ENCODE measurements at regions not wholly inside any gene's neighbourhood (a gene's known extent, or its start where the extent isn't known, plus 50 kb on each side); places are given as distances from the start of the nearest gene placed in this dataset.
A peak's percentile ranks its signal among the peaks of the same experiment; 100 is the strongest.

- DNase-seq, result no peak
Observed at GRCh38 chr2:211068108-211068780, 511.8 kb downstream of the CPS1 start.

- DNase-seq, result no peak
Observed at GRCh38 chr2:211070547-211070946, 514.1 kb downstream of the CPS1 start.

GRCh38 chr2:211077216-211077767 is 520.9 kb downstream of the CPS1 start:
- no peak for DNase-seq

- DNase-seq, result no peak
Observed at GRCh38 chr2:211084352-211084751, 528.0 kb downstream of the CPS1 start.

- DNase-seq, result peak; percentile 25
Observed at GRCh38 chr2:211085056-211085680, 528.8 kb downstream of the CPS1 start.

GRCh38 chr2:211086049-211086448 is 529.6 kb downstream of the CPS1 start:
- DNase-seq, result no peak

GRCh38 chr2:211089127-211089526 is 532.7 kb downstream of the CPS1 start:
- no peak for DNase-seq

- DNase-seq, result no peak
Observed at GRCh38 chr2:211093743-211094303, 537.4 kb downstream of the CPS1 start.

GRCh38 chr2:211103989-211104388 is 547.6 kb downstream of the CPS1 start:
- no peak for DNase-seq

GRCh38 chr2:211113334-211114175 is 557.2 kb downstream of the CPS1 start:
- DNase-seq, result no peak

GRCh38 chr2:211114826-211115455 is 558.5 kb downstream of the CPS1 start:
- no peak for DNase-seq

- DNase-seq, result no peak
Observed at GRCh38 chr2:211117026-211117425, 560.6 kb downstream of the CPS1 start.

GRCh38 chr2:211126256-211126655 is 569.9 kb downstream of the CPS1 start:
- no peak for DNase-seq

GRCh38 chr2:211127501-211127900 is 571.1 kb downstream of the CPS1 start:
- DNase-seq, result no peak

GRCh38 chr2:211128287-211128686 is 571.9 kb downstream of the CPS1 start:
- no peak for DNase-seq

GRCh38 chr2:211129798-211130197 is 573.4 kb downstream of the CPS1 start:
- DNase-seq, result no peak

GRCh38 chr2:211132046-211132445 is 575.6 kb downstream of the CPS1 start:
- DNase-seq, result no peak

GRCh38 chr2:211132573-211132972 is 576.2 kb downstream of the CPS1 start:
- DNase-seq, result peak; percentile 5

- peak; percentile 5 for DNase-seq
Observed at GRCh38 chr2:211133766-211134165, 577.4 kb downstream of the CPS1 start.

GRCh38 chr2:211138551-211138950 is 582.2 kb downstream of the CPS1 start:
- no peak for DNase-seq

GRCh38 chr2:211141646-211142045 is 585.2 kb downstream of the CPS1 start:
- no peak for DNase-seq

GRCh38 chr2:211144078-211144477 is 587.7 kb downstream of the CPS1 start:
- peak; percentile 55 for DNase-seq

Data from fibroblast of skin of scalp (primary cell).